ENCODE measurements at regions not wholly inside any gene's neighbourhood (a gene's known extent, or its start where the extent isn't known, plus 50 kb on each side); places are given as distances from the start of the nearest gene placed in this dataset.
"Not testable (repeated sequence)": the region's sequence is repeated elsewhere in the genome, so short reads cannot be mapped to it uniquely, and the experiment has no call there.

GRCh38 chr17:20941872-20942271, 100.9 kb downstream of the USP22 start:
- DNase-seq (ENCODE audit: low read depth in 2 of 2): no peak

- no peak for DNase-seq (ENCODE audit: low read depth in 2 of 2)
Measured at GRCh38 chr17:20944014-20944865, 98.6 kb downstream of the USP22 start.

- DNase-seq (ENCODE audit: low read depth in 2 of 2): not testable (repeated sequence)
Measured at GRCh38 chr17:20947708-20948107, 95.1 kb downstream of the USP22 start.

GRCh38 chr17:20948984-20949777, 93.6 kb downstream of the USP22 start:
- DNase-seq (ENCODE audit: low read depth in 2 of 2): no peak

Measured in stimulated activated CD4-positive, alpha-beta T cell treated with anti-CD3 and anti-CD28 coated beads, Interleukin-1b, Interleukin-23, amount 100 ng/mL, for 1 hour (primary cell).